ENCODE measurements at regions not wholly inside any gene's neighbourhood (a gene's known extent, or its start where the extent isn't known, plus 50 kb on each side); places are given as distances from the start of the nearest gene placed in this dataset.
"Not testable (repeated sequence)": the region's sequence is repeated elsewhere in the genome, so short reads cannot be mapped to it uniquely, and the experiment has no call there.

- no peaks in the 10 kb centered on the region for H3K9me3 Mint-ChIP-seq
- no peaks in the 10 kb centered on the region for H3K4me1 Mint-ChIP-seq (ENCODE audit: low read depth)
- no peak overlapping the region for H3K4me3 Mint-ChIP-seq
- H3K27ac Mint-ChIP-seq: no peak overlapping the region
- no peak for DNase-seq (ENCODE audit: low spot score)
- H3K36me3 Mint-ChIP-seq (ENCODE audit: low read depth): no peaks in the 10 kb centered on the region
- intact Hi-C loops (cut with micrococcal nuclease): no loop called here
- H3K27me3 Mint-ChIP-seq (ENCODE audit: insufficient read depth): no peaks in the 10 kb centered on the region
These were observed 85.2 kb upstream of the SEMA3C start for GRCh38 chr7:81004098-81004497.

- Mint-ChIP-seq H3K36me3 (ENCODE audit: low read depth) (no peaks in the 10 kb centered on the region), H3K27ac (no peak overlapping the region), H3K27me3 (ENCODE audit: insufficient read depth) (no peaks in the 10 kb centered on the region), H3K9me3 (no peaks in the 10 kb centered on the region), H3K4me1 (ENCODE audit: low read depth) (no peaks in the 10 kb centered on the region), H3K4me3 (no peak overlapping the region)
- DNase-seq (ENCODE audit: low spot score): no peak
- intact Hi-C loops (cut with micrococcal nuclease): no loop called here
These were observed 84.5 kb upstream of the SEMA3C start for GRCh38 chr7:81003326-81003725.

- H3K27ac Mint-ChIP-seq: no peak overlapping the region
These were observed 83.6 kb upstream of the SEMA3C start for GRCh38 chr7:81002421-81002820.

DNA sequence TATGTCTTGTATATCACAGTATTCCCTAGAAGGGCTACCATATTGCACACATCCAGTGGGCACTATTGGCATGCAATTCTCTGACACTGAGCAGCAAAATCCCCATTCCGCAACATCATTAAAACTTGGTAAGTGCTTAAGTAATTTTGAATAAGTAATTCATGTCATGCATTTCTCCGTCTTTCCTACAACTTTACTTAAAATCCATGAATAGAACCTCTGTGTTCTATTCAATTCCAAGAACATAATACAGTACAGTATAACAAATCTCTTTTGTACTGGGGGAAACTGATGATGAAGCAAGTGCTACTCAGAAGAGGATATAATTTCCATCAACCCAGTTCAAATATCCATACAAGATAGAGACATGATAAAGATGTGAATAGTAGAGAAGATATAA lies 80.9 kb upstream of the SEMA3C start:
- Mint-ChIP-seq H3K27me3 (ENCODE audit: insufficient read depth) (no peaks in the 10 kb centered on the region), H3K27ac (no peak overlapping the region)

More at GRCh38 chr7:81002421-81002820, 83.6 kb upstream of the SEMA3C start:
- Mint-ChIP-seq H3K4me3 (no peak overlapping the region), H3K36me3 (ENCODE audit: low read depth) (no peaks in the 10 kb centered on the region), H3K27me3 (ENCODE audit: insufficient read depth) (no peaks in the 10 kb centered on the region), H3K4me1 (ENCODE audit: low read depth) (no peaks in the 10 kb centered on the region), H3K9me3 (no peaks in the 10 kb centered on the region)
- intact Hi-C loops (cut with micrococcal nuclease): no loop called here
- no peak for DNase-seq (ENCODE audit: low spot score)

DNA sequence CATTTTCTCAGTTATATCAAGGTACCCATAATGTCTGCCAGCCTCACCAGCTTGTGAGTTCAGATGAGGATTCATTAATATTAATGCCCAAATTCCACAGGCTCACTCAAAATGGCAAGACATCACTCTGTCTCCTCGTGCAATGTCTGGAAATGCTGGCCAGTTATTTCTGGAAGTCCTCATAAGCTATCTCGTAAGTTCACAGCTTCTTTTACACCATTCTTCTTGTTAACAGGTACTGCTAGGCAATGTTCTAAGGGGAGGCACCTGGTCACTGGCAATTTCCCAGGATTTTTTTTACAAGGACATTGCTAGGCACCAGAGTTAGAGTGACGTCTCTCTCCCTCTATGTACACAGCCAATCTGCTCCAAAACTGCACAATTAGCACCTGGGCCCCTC lies 80.2 kb upstream of the SEMA3C start:
- Mint-ChIP-seq H3K27ac (no peak overlapping the region), H3K4me3 (no peak overlapping the region), H3K27me3 (ENCODE audit: insufficient read depth) (no peaks in the 10 kb centered on the region), H3K4me1 (ENCODE audit: low read depth) (no peaks in the 10 kb centered on the region), H3K9me3 (peaks cover 6% of the 10 kb centered on the region), H3K36me3 (ENCODE audit: low read depth) (no peaks in the 10 kb centered on the region)
- intact Hi-C loops (cut with micrococcal nuclease): no loop called here
- DNase-seq (ENCODE audit: low spot score): no peak

More for the DNA sequence above, 80.9 kb upstream of the SEMA3C start:
- H3K36me3 Mint-ChIP-seq (ENCODE audit: low read depth): no peaks in the 10 kb centered on the region
- H3K4me1 Mint-ChIP-seq (ENCODE audit: low read depth): no peaks in the 10 kb centered on the region
- intact Hi-C loops (cut with micrococcal nuclease): no loop called here
- no peak overlapping the region for H3K4me3 Mint-ChIP-seq
- peaks cover 6% of the 10 kb centered on the region for H3K9me3 Mint-ChIP-seq
- DNase-seq (ENCODE audit: low spot score): no peak

- intact Hi-C loops (cut with micrococcal nuclease): no loop called here
- no peak for DNase-seq (ENCODE audit: low spot score)
- Mint-ChIP-seq H3K9me3 (peaks cover 6% of the 10 kb centered on the region), H3K4me1 (ENCODE audit: low read depth) (no peaks in the 10 kb centered on the region), H3K27me3 (ENCODE audit: insufficient read depth) (no peaks in the 10 kb centered on the region), H3K27ac (no peak overlapping the region), H3K36me3 (ENCODE audit: low read depth) (no peaks in the 10 kb centered on the region), H3K4me3 (no peak overlapping the region)
These were observed 79.0 kb upstream of the SEMA3C start for GRCh38 chr7:80997841-80998240.

GRCh38 chr7:80996236-80996635 lies 77.4 kb upstream of the SEMA3C start:
- H3K4me3 Mint-ChIP-seq; H3K27me3 Mint-ChIP-seq (ENCODE audit: insufficient read depth); intact Hi-C loops (cut with micrococcal nuclease); H3K9me3 Mint-ChIP-seq; H3K36me3 Mint-ChIP-seq (ENCODE audit: low read depth); DNase-seq (ENCODE audit: low spot score); H3K4me1 Mint-ChIP-seq (ENCODE audit: low read depth); H3K27ac Mint-ChIP-seq: not testable (repeated sequence)

DNA sequence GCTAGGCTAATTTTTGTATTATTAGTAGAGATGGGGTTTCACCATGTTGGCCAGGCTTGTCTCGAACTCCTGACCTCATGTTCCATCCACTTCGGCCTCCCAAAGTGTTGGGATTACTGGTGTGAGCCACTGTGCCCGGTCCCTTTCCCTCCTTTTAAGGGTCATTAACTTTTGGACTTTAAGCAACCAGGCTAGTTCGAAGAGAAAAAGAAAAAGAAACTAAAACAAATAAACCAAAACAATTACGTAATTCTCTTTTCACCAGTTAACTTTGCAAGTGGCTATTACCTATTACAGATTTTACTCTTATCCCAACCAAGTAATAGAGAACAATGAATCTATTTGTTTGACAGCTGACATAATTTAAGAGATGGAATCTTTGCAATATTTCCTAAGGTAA lies 72.8 kb upstream of the SEMA3C start:
- no peak overlapping the region for H3K4me3 Mint-ChIP-seq
- H3K4me1 Mint-ChIP-seq (ENCODE audit: low read depth): no peaks in the 10 kb centered on the region
- intact Hi-C loops (cut with micrococcal nuclease): no loop called here
- no peaks in the 10 kb centered on the region for H3K27me3 Mint-ChIP-seq (ENCODE audit: insufficient read depth)
- DNase-seq (ENCODE audit: low spot score): no peak
- H3K27ac Mint-ChIP-seq: no peak overlapping the region
- H3K9me3 Mint-ChIP-seq: peaks cover 6% of the 10 kb centered on the region
- H3K36me3 Mint-ChIP-seq (ENCODE audit: low read depth): no peaks in the 10 kb centered on the region

DNA sequence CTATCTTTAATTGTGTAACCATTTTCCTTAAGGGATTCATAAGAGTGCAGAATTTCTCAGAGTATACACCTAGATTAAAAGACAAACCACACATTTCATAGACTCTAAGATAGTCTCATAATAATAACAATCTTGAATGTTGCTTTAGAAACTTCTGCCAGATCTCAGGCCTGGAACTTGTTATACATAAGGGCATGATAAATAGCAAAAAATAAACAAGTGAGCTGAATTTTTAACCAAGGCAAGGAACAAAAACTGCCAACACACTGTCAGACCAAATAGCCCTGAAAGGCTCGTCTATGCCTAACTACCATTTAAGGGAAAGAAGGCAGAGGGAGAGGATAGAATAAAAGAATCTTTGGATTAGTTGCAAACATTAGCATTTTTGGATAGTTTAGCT lies 65.8 kb upstream of the SEMA3C start:
- intact Hi-C loops (cut with micrococcal nuclease): no loop called here
- Mint-ChIP-seq H3K36me3 (ENCODE audit: low read depth) (no peaks in the 10 kb centered on the region), H3K4me3 (no peak overlapping the region), H3K27ac (no peak overlapping the region), H3K9me3 (no peaks in the 10 kb centered on the region), H3K4me1 (ENCODE audit: low read depth) (no peaks in the 10 kb centered on the region), H3K27me3 (ENCODE audit: insufficient read depth) (no peaks in the 10 kb centered on the region)
- DNase-seq (ENCODE audit: low spot score): no peak

GRCh38 chr7:80981405-80981804 lies 62.6 kb upstream of the SEMA3C start:
- H3K27ac Mint-ChIP-seq: no peak overlapping the region
- H3K4me3 Mint-ChIP-seq: no peak overlapping the region
- no peaks in the 10 kb centered on the region for H3K4me1 Mint-ChIP-seq (ENCODE audit: low read depth)
- DNase-seq (ENCODE audit: low spot score): no peak
- no peaks in the 10 kb centered on the region for H3K27me3 Mint-ChIP-seq (ENCODE audit: insufficient read depth)
- intact Hi-C loops (cut with micrococcal nuclease): no loop called here
- no peaks in the 10 kb centered on the region for H3K36me3 Mint-ChIP-seq (ENCODE audit: low read depth)
- H3K9me3 Mint-ChIP-seq: peaks cover under 1% of the 10 kb centered on the region

DNA sequence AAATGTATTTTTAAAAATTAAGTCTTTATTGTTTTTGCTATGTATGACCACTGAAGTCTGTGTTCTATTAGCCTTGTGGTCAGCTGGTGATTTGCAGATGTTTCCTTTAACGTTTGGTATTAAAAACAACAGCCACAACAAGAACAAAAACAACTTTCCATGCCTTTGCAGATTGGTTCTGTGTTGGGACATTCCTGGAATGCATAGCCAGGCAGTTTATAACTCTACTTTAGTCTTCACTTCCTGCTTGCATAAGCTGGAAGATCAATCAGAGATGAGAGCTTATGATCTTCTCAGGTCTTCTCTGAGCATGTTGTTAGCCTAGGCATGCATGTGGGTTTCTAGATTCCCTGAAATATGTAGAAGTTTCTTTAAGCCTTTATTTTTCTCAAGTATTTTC lies 58.9 kb upstream of the SEMA3C start:
- intact Hi-C loops (cut with micrococcal nuclease): no loop called here
- no peak overlapping the region for H3K27ac Mint-ChIP-seq
- H3K4me1 Mint-ChIP-seq (ENCODE audit: low read depth): no peaks in the 10 kb centered on the region
- H3K9me3 Mint-ChIP-seq: peaks cover 4% of the 10 kb centered on the region
- no peaks in the 10 kb centered on the region for H3K36me3 Mint-ChIP-seq (ENCODE audit: low read depth)
- no peaks in the 10 kb centered on the region for H3K27me3 Mint-ChIP-seq (ENCODE audit: insufficient read depth)
- DNase-seq (ENCODE audit: low spot score): no peak
- no peak overlapping the region for H3K4me3 Mint-ChIP-seq

DNA sequence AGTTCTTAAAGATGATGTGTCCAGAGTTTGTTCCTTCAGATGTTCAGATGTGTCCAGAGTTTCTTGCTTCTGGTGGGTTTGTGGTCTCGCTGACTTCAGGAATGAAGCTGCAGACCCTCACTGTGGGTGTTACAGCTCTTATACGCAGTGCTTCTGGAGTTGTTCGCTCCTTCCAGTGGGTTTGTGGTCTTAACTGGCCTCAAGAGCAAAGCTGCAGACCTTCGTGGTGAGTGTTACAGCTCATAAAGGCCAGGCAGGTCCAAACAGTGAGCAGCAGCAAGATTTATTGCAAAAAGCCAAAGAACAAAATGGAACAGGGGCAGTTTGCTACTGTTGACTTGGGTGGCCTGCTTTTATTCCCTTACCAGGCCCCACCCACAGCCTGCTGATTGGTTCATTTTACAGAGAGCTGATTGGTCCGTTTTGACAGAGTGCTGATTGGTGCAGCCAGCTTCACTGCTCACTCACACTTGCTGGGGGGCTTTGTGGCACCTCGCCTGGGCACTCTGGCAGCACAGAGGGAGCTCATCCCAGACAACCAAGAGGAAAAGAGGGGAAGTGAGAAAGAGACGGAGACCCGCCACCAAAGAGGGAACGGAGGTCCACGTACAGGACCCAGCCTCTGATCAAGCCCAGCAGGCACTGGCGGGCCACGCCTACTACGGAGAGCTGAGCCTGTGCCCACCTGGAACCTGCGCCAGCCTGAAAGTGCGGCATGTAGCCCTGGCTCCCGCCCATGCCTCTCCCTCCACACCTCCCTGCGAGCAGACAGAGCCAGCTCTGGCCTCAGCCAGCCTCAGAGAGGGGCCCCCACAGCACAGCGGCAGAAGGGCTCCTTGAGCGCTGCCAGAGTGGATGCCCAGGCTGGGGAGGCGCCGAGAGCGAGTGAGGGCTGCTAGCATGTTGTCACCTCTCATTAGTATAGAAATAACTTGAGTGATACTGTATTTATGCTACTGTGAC lies 55.8 kb upstream of the SEMA3C start:
- H3K4me3 Mint-ChIP-seq: no peak overlapping the region
- intact Hi-C loops (cut with micrococcal nuclease): no loop called here
- H3K36me3 Mint-ChIP-seq (ENCODE audit: low read depth): no peaks in the 10 kb centered on the region
- H3K4me1 Mint-ChIP-seq (ENCODE audit: low read depth): no peaks in the 10 kb centered on the region
- H3K27me3 Mint-ChIP-seq (ENCODE audit: insufficient read depth): no peaks in the 10 kb centered on the region
- no peak overlapping the region for H3K27ac Mint-ChIP-seq
- no peak for DNase-seq (ENCODE audit: low spot score)
- H3K9me3 Mint-ChIP-seq: peaks cover 4% of the 10 kb centered on the region

- intact Hi-C loops (cut with micrococcal nuclease): no loop called here
- Mint-ChIP-seq H3K27me3 (ENCODE audit: insufficient read depth) (no peaks in the 10 kb centered on the region), H3K36me3 (ENCODE audit: low read depth) (no peaks in the 10 kb centered on the region), H3K9me3 (peaks cover 2% of the 10 kb centered on the region), H3K4me3 (no peak overlapping the region), H3K4me1 (ENCODE audit: low read depth) (no peaks in the 10 kb centered on the region), H3K27ac (no peak overlapping the region)
- no peak for DNase-seq (ENCODE audit: low spot score)
These were observed 52.4 kb upstream of the SEMA3C start for GRCh38 chr7:80971225-80971624.

Data from activated T-helper 1 cell treated with anti-CD3 and anti-CD28 coated beads, Interleukin-12 subunit alpha, Interleukin-12 subunit beta, Interleukin-2, Interleukin-4 antibody, amounts not matched to agents 30 ng/mL and 10 ng/mL and 1 ng/mL, durations not matched to agents 14 hours and 24 hours and 36 hours (primary cell).